Fibroblast of lung (primary cell): ENCODE measurements at regions not wholly inside any gene's neighbourhood (a gene's known extent, or its start where the extent isn't known, plus 50 kb on each side); places are given as distances from the start of the nearest gene placed in this dataset.

ENCODE experiments used
- CTCF ChIP-seq, 2 donors: IDR thresholded peaks in 1 of 2; conservative IDR thresholded peaks in 1 of 2; 1 replicate in 1 of 2; 2 replicates in 1 of 2; pipeline ENCODE4 v1.5.1; 2011 to 2012; ENCODE audit warnings: low read length in 2 of 2, control low read depth in 1 of 2, inconsistent platforms in 1 of 2, low read depth in 1 of 2, mild to moderate bottlenecking in 1 of 2
- EZH2 ChIP-seq: IDR thresholded peaks from 2 replicates; pipeline ENCODE4 v1.5.1; 2012; ENCODE audit warnings: low read length, control low read depth, mild to moderate bottlenecking; ENCODE audit errors: missing control alignments

GRCh38 chr11:57972013-57972367 is 51.7 kb upstream of the OR9Q1 start:
- no peak for TF ChIP-seq CTCF (conservative IDR thresholded peaks at IDR 0.05 in 1 of 2, IDR thresholded peaks at IDR 0.05 in 1 of 2; ENCODE audit: low read depth in 1 of 2, low read length in 2 of 2)
- TF ChIP-seq EZH2: no peak
